ENCODE measurements at regions not wholly inside any gene's neighbourhood (a gene's known extent, or its start where the extent isn't known, plus 50 kb on each side); places are given as distances from the start of the nearest gene placed in this dataset.

DNA sequence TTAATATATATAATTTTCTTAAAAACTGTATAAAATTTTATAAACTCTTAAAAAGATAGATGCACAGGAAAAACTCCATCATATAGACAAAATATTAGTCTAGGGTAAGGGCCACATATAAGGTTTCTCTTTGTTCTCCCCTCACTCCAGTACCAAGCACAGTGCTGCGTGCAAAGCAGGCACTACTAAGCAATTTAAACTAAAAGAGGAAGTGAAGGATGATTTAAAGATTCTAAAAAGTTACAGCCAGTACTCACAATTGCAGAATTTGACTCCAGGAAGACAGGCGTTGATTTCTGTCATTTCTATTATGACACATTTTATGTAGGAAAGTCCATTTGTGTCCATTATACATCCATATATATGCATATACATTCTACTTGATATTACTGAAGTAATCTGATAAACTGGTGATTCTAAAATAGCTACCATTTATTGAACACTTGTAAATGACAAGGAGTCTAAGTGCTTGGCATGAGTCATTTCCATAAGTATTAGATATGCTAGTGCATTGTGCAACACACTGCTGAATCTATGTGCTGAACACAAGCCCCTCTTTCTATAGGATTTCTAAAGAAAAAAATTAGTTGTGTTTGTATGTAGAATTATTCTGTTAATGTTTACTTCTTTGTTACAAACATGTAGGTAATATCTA, 785.5 kb upstream of the ARRDC4 start:
- no peaks in the 10 kb centered on the region for H3K27me3 ChIP-seq (ENCODE audit: low read length)
- peaks cover under 1% of the 10 kb centered on the region; the same call in 1 of the 2 replicates for H3K4me1 ChIP-seq (ENCODE audit: low read length)
- H3K36me3 ChIP-seq (ENCODE audit: insufficient read depth, low read length) = no peaks in the 10 kb centered on the region
- H3K4me2 ChIP-seq (ENCODE audit: low read depth, low read length, poor library complexity, severe bottlenecking) = no peak overlapping the region
- H3K27ac ChIP-seq (ENCODE audit: low read length) = no peak overlapping the region
- H3K9me3 ChIP-seq (ENCODE audit: low read length) = peaks cover 23% of the 10 kb centered on the region
- H3K79me2 ChIP-seq (ENCODE audit: low read length) = no peaks in the 10 kb centered on the region
- no peak overlapping the region for H3K4me3 ChIP-seq (ENCODE audit: low read length)
- no peak for DNase-seq
- H3K9ac ChIP-seq (ENCODE audit: low read length) = no peak overlapping the region
- no peak overlapping the region for H2AFZ ChIP-seq (ENCODE audit: low read length)
- no peaks in the 10 kb centered on the region for H4K20me1 ChIP-seq (ENCODE audit: insufficient read depth, low read depth, low read length)
- no peaks in the 10 kb centered on the region for H3K9me2 ChIP-seq (replicated peaks; ENCODE audit: insufficient read depth, low read length)

DNA sequence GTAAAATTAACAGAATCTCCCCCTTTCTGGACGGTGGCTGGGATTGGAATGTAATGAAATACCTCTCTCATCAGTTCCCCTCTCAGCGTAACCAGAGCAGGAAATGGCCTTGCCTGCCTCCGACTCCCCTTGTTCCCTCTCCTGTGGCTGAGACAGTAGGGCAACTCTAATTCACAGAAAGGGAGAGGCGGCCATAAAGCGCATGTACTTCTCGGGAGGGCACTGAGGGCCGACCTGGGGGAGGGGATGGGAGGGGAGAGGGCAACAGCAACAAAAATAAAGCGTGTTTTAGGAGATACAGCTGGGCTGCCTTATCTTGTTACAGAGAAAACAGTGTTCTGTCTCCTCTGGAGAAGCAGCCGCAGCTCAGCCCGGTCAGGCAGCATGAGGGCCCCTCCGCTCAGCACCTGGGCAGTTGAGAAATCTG, 783.3 kb upstream of the ARRDC4 start:
- Histone ChIP-seq H3K79me2 (ENCODE audit: low read length) (no peaks in the 10 kb centered on the region), H3K4me3 (ENCODE audit: low read length) (no peak overlapping the region), H3K9ac (ENCODE audit: low read length) (no peak overlapping the region), H3K9me3 (ENCODE audit: low read length) (peaks cover 25% of the 10 kb centered on the region), H3K27ac (ENCODE audit: low read length) (no peak overlapping the region), H3K9me2 (replicated peaks; ENCODE audit: insufficient read depth, low read length) (no peaks in the 10 kb centered on the region), H3K4me1 (ENCODE audit: low read length) (no peaks in the 10 kb centered on the region), H3K27me3 (ENCODE audit: low read length) (no peaks in the 10 kb centered on the region), H2AFZ (ENCODE audit: low read length) (no peak overlapping the region), H3K4me2 (ENCODE audit: low read depth, low read length, poor library complexity, severe bottlenecking) (no peak overlapping the region), H3K36me3 (ENCODE audit: insufficient read depth, low read length) (no peaks in the 10 kb centered on the region), H4K20me1 (ENCODE audit: insufficient read depth, low read depth, low read length) (no peaks in the 10 kb centered on the region)
- DNase-seq = no peak

DNA sequence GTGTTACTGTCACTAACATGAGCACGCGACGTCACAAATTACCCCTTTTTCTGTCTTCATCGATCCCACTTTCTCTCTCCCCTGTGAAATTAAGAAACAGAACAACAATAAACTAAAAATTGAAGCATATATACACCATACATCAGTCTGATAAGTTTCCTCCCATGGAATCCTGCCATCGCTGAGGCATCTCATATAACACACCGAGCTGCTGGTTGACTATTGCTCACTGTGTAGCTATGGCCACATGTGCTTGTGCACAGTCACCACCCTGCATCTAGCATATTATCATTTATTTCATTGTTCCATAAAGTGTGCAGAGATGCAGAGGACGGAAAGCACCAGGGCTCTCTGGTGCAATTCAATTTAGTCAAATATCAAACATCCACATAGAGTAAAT, 777.9 kb upstream of the ARRDC4 start:
- Histone ChIP-seq H3K36me3 (ENCODE audit: insufficient read depth, low read length) (no peaks in the 10 kb centered on the region), H3K9me3 (ENCODE audit: low read length) (peaks cover 24% of the 10 kb centered on the region), H4K20me1 (ENCODE audit: insufficient read depth, low read depth, low read length) (no peaks in the 10 kb centered on the region), H3K9me2 (replicated peaks; ENCODE audit: insufficient read depth, low read length) (no peaks in the 10 kb centered on the region), H3K4me2 (ENCODE audit: low read depth, low read length, poor library complexity, severe bottlenecking) (no peak overlapping the region), H3K27me3 (ENCODE audit: low read length) (no peaks in the 10 kb centered on the region), H3K79me2 (ENCODE audit: low read length) (no peaks in the 10 kb centered on the region), H3K9ac (ENCODE audit: low read length) (no peak overlapping the region), H2AFZ (ENCODE audit: low read length) (no peak overlapping the region), H3K4me1 (ENCODE audit: low read length) (no peaks in the 10 kb centered on the region), H3K4me3 (ENCODE audit: low read length) (no peak overlapping the region), H3K27ac (ENCODE audit: low read length) (no peak overlapping the region)
- DNase-seq = no peak

DNA sequence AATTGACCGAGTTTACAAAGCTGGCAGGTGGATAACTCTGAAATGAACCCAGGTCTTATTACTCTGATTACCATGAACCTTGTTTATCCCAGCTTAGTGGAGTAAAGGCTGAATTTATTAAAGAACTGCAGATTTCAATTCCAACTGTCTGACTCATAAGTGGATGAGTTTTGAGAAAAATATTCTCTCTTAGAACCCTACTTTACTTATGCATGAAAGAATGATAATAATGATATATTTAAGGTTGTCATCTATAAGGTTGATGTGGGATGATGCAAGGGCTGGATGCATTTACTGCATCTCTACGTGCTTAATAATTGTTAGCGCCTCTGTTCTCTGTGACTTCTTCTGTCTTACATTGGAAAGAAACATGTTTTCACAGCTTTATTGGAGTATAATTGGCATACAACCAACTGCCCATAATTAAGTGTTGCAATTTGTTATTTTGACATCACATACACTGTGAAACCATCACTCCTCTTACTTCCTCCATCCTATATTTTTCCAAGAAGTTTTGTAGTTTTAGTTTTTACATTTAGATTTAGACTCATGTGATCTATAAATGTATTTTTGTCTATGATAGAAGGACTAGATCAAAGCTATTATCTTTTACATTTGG, 771.2 kb upstream of the ARRDC4 start:
- no peak for DNase-seq
- Histone ChIP-seq H2AFZ (ENCODE audit: low read length) (no peak overlapping the region), H3K9ac (ENCODE audit: low read length) (no peak overlapping the region), H3K4me1 (ENCODE audit: low read length) (no peaks in the 10 kb centered on the region), H3K4me3 (ENCODE audit: low read length) (no peak overlapping the region), H3K9me2 (replicated peaks; ENCODE audit: insufficient read depth, low read length) (no peaks in the 10 kb centered on the region), H3K9me3 (ENCODE audit: low read length) (peaks cover 15% of the 10 kb centered on the region), H3K36me3 (ENCODE audit: insufficient read depth, low read length) (no peaks in the 10 kb centered on the region), H3K27me3 (ENCODE audit: low read length) (no peaks in the 10 kb centered on the region), H3K27ac (ENCODE audit: low read length) (no peak overlapping the region), H3K79me2 (ENCODE audit: low read length) (no peaks in the 10 kb centered on the region), H3K4me2 (ENCODE audit: low read depth, low read length, poor library complexity, severe bottlenecking) (no peak overlapping the region), H4K20me1 (ENCODE audit: insufficient read depth, low read depth, low read length) (no peaks in the 10 kb centered on the region)

DNA sequence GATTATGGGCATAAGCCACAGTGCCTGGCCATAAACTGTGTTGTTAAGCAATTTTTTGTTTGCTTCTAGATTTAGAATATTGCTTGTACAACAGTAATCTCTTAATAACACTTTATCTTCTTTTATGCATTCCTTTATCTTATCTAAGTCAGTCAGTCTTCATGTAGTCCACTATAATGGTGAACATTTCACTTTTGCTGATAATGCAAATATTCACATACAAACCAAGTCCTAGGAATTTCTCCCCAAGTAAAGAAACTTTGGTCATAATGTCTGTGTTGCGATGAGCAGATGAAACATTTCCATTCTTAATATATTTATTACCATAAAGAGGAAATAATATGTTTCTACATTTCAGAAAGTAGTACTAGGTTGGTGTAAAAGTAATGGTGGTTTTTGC, 765.8 kb upstream of the ARRDC4 start:
- no peaks in the 10 kb centered on the region for H3K27me3 ChIP-seq (ENCODE audit: low read length)
- H3K27ac ChIP-seq (ENCODE audit: low read length) = no peak overlapping the region
- no peaks in the 10 kb centered on the region for H3K79me2 ChIP-seq (ENCODE audit: low read length)
- H3K4me1 ChIP-seq (ENCODE audit: low read length) = no peaks in the 10 kb centered on the region
- H3K4me2 ChIP-seq (ENCODE audit: low read depth, low read length, poor library complexity, severe bottlenecking) = no peak overlapping the region
- H4K20me1 ChIP-seq (ENCODE audit: insufficient read depth, low read depth, low read length) = no peaks in the 10 kb centered on the region
- no peak overlapping the region for H2AFZ ChIP-seq (ENCODE audit: low read length)
- no peak overlapping the region for H3K4me3 ChIP-seq (ENCODE audit: low read length)
- no peak for DNase-seq
- no peak overlapping the region for H3K9ac ChIP-seq (ENCODE audit: low read length)
- H3K9me2 ChIP-seq (replicated peaks; ENCODE audit: insufficient read depth, low read length) = no peaks in the 10 kb centered on the region
- no peaks in the 10 kb centered on the region for H3K36me3 ChIP-seq (ENCODE audit: insufficient read depth, low read length)
- H3K9me3 ChIP-seq (ENCODE audit: low read length) = peaks cover 21% of the 10 kb centered on the region

DNA sequence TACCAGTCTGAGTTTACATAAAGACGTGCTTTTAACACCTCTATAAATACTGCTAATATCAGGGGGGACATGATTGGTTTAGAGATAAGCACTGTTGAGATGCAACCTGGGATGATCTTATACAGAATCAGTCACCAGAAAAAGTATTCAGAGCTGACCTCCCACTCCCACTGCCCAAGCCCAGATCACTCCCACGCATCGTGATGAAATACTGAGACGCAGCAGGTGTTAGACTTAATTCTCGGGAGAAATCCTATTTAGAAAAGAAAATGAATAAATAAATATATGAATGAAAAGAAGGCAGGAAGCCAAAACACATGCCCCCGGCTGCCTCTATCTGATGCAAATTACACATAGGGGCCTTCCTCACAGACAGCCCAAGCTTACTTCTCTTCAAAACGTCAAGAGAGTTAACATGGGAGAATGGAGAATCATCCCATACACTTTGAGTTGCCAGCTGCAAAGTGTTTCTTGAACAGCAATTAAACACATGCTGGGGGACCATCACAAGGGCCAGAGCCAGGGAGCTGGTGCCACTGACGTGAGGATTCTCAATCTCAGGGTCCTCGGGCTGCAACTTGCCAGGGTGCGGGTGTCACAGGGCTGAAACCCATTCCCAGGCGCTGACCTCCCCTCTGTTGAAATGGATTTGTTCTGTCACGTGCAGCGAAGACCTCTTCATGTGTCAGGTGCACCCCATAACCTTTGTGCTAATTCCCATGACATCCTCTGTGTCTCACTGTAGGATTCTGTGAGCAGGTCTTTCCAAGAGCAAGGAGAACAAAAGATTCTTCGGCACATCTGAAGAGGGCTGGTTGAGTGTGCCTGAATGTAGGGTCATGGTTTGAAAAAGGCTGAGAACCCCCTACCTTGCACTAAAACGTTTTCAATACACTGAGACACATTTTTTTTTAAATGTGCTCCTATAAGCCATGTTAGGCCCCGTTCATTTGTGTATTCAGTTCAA, 764.2 kb upstream of the ARRDC4 start:
- Histone ChIP-seq H3K9me2 (replicated peaks; ENCODE audit: insufficient read depth, low read length) (no peaks in the 10 kb centered on the region), H3K4me2 (ENCODE audit: low read depth, low read length, poor library complexity, severe bottlenecking) (no peak overlapping the region), H3K4me3 (ENCODE audit: low read length) (no peak overlapping the region), H3K79me2 (ENCODE audit: low read length) (no peaks in the 10 kb centered on the region), H3K9ac (ENCODE audit: low read length) (no peak overlapping the region), H3K9me3 (ENCODE audit: low read length) (peaks cover 22% of the 10 kb centered on the region), H4K20me1 (ENCODE audit: insufficient read depth, low read depth, low read length) (no peaks in the 10 kb centered on the region), H2AFZ (ENCODE audit: low read length) (no peak overlapping the region), H3K36me3 (ENCODE audit: insufficient read depth, low read length) (no peaks in the 10 kb centered on the region), H3K27me3 (ENCODE audit: low read length) (no peaks in the 10 kb centered on the region), H3K4me1 (ENCODE audit: low read length) (no peaks in the 10 kb centered on the region), H3K27ac (ENCODE audit: low read length) (no peak overlapping the region)
- no peak for DNase-seq

DNA sequence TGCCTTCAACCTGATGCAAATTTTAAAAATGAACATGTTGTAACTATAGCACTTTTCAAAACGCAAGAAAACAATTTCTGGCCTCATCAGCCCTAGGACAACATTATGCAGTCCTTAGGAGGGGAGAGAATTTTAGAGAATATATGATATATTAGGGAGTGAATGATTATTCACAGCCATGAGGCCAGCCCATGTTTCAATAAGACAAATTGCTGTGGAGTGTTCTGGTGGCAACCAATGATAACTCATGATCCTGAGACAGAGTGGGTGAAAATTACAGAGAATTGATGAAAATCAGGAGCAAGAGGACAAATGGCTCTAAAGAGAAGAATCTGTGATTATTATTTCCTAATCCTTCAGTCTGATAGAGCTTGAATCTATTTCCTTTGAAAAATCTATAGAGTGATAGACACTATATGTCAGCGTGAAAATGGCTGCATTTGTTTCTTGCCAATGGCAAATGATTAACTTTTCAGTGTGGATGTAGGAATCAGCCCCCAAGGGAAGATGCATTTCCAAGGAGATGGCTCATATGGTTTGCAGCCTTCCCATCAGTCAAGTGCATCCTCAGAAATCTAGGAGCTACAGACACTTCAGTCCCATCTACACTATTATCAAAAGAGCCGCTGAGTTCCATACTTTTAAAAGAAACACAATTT, 761.0 kb upstream of the ARRDC4 start:
- Histone ChIP-seq H2AFZ (ENCODE audit: low read length) (no peak overlapping the region), H3K36me3 (ENCODE audit: insufficient read depth, low read length) (no peaks in the 10 kb centered on the region), H3K9me3 (ENCODE audit: low read length) (peaks cover 19% of the 10 kb centered on the region), H3K27me3 (ENCODE audit: low read length) (no peaks in the 10 kb centered on the region), H4K20me1 (ENCODE audit: insufficient read depth, low read depth, low read length) (no peaks in the 10 kb centered on the region), H3K4me3 (ENCODE audit: low read length) (no peak overlapping the region), H3K4me2 (ENCODE audit: low read depth, low read length, poor library complexity, severe bottlenecking) (no peak overlapping the region), H3K4me1 (ENCODE audit: low read length) (no peaks in the 10 kb centered on the region), H3K9ac (ENCODE audit: low read length) (no peak overlapping the region), H3K27ac (ENCODE audit: low read length) (no peak overlapping the region), H3K79me2 (ENCODE audit: low read length) (no peaks in the 10 kb centered on the region), H3K9me2 (replicated peaks; ENCODE audit: insufficient read depth, low read length) (no peaks in the 10 kb centered on the region)
- no peak for DNase-seq

DNA sequence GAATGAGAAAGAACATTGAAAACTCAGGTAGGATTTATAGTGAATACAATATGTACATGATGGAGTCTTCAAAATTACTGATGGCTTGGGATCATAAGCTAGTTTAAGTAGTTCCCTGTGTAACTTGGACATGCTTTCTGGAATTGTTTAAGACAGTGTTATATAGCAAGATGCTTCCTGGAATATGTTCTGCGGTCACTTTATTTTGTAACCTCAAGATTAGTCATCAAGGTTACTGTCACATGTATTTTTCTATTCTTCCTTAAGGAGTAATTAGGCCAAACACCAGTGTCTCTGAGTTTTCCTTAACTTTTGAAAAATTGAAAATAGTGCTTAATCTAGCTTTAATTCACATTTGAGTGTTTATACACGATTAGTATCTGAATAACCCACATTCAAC, 760.3 kb upstream of the ARRDC4 start:
- Histone ChIP-seq H3K9me3 (ENCODE audit: low read length) (peaks cover 19% of the 10 kb centered on the region), H3K4me2 (ENCODE audit: low read depth, low read length, poor library complexity, severe bottlenecking) (no peak overlapping the region), H3K27ac (ENCODE audit: low read length) (no peak overlapping the region), H2AFZ (ENCODE audit: low read length) (no peak overlapping the region), H3K79me2 (ENCODE audit: low read length) (no peaks in the 10 kb centered on the region), H4K20me1 (ENCODE audit: insufficient read depth, low read depth, low read length) (no peaks in the 10 kb centered on the region), H3K36me3 (ENCODE audit: insufficient read depth, low read length) (no peaks in the 10 kb centered on the region), H3K27me3 (ENCODE audit: low read length) (no peaks in the 10 kb centered on the region), H3K9me2 (replicated peaks; ENCODE audit: insufficient read depth, low read length) (no peaks in the 10 kb centered on the region), H3K4me3 (ENCODE audit: low read length) (no peak overlapping the region), H3K9ac (ENCODE audit: low read length) (no peak overlapping the region), H3K4me1 (ENCODE audit: low read length) (no peaks in the 10 kb centered on the region)
- no peak for DNase-seq

All from Karpas-422 (cell line).